ENCODE measurements at regions not wholly inside any gene's neighbourhood (a gene's known extent, or its start where the extent isn't known, plus 50 kb on each side); places are given as distances from the start of the nearest gene placed in this dataset.

DNA sequence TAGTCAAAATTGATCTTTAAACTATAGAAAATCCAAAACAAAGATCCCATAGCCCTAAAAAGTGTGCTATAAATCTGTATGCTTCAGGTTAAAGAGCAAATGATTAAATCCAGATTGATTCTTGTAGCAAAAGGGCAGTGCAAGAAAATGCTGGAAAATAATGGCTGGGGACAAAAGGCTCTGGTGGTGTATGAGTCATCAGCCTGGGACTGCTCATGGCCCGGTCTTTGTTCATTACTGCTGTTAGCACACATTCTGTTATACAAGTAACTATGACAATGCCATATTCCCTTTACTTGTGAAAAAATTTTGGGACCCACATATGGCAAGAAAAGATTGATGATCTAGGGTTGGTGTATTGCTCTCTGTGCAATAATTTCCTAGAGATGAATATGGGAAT, 89.1 kb downstream of the RWDD3 start (continued):
- no peak for TF ChIP-seq GABPA (IDR thresholded peaks at IDR 0.05 in 1 of 2, conservative IDR thresholded peaks at IDR 0.05 in 1 of 2)
- TF ChIP-seq, protein P1, sequence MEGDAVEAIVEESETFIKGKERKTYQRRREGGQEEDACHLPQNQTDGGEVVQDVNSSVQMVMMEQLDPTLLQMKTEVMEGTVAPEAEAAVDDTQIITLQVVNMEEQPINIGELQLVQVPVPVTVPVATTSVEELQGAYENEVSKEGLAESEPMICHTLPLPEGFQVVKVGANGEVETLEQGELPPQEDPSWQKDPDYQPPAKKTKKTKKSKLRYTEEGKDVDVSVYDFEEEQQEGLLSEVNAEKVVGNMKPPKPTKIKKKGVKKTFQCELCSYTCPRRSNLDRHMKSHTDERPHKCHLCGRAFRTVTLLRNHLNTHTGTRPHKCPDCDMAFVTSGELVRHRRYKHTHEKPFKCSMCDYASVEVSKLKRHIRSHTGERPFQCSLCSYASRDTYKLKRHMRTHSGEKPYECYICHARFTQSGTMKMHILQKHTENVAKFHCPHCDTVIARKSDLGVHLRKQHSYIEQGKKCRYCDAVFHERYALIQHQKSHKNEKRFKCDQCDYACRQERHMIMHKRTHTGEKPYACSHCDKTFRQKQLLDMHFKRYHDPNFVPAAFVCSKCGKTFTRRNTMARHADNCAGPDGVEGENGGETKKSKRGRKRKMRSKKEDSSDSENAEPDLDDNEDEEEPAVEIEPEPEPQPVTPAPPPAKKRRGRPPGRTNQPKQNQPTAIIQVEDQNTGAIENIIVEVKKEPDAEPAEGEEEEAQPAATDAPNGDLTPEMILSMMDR (IDR thresholded peaks at IDR 0.05; ENCODE audit: low read depth, low read length, missing input control), result no peak

DNA sequence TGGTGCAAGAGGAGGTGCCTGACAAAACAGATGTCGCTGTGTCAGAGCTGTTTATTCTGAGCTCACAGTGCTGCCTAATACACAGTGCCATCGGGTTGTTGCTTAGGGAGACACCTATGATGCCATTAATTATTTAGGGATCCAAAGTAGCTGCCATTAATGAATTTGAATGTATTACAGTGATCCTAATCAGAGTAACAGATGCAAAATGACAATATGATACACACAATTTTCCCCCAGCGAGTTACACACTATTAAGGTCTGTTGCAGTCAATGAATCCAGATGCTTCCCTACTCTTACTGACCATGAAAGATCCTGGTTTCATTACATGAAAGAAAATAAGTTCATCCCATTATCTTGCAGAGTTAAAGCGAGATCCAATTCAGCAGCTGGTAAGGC, 91.3 kb downstream of the RWDD3 start:
- peaks cover 0 to 2% (median 0%) of the 10 kb centered on the region in 4 donors for H3K27me3 ChIP-seq (ENCODE audit: control insufficient read depth in 4 of 4, insufficient read depth in 4 of 4, low read length in 3 of 4)

More for the DNA sequence above, 91.3 kb downstream of the RWDD3 start:
- H3K9me3 ChIP-seq (ENCODE audit: control insufficient read depth in 4 of 4, low read length in 3 of 4), result peaks cover 0 to 2% (median 0%) of the 10 kb centered on the region in 4 donors
- TF ChIP-seq EGR1 (IDR thresholded peaks at IDR 0.05; ENCODE audit: low read depth in 2 of 2) (no peak), ZBTB33 (IDR thresholded peaks at IDR 0.05) (no peak), HNF4A (conservative IDR thresholded peaks at IDR 0.05) (no peak), YY1 (IDR thresholded peaks at IDR 0.05) (no peak), NR2F2 (IDR thresholded peaks at IDR 0.05) (no peak), SP1 (IDR thresholded peaks at IDR 0.05) (no peak), JUND (IDR thresholded peaks at IDR 0.05) (no peak), GABPA (IDR thresholded peaks at IDR 0.05 in 1 of 2, conservative IDR thresholded peaks at IDR 0.05 in 1 of 2) (no peak), HNF4G (IDR thresholded peaks at IDR 0.05) (no peak), FOXA1 (IDR thresholded peaks at IDR 0.05) (no peak), RAD21 (IDR thresholded peaks at IDR 0.05) (no peak)
- TF ChIP-seq, protein P2, sequence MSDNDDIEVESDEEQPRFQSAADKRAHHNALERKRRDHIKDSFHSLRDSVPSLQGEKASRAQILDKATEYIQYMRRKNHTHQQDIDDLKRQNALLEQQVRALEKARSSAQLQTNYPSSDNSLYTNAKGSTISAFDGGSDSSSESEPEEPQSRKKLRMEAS (IDR thresholded peaks at IDR 0.05), result no peak
- TF ChIP-seq, protein P3, sequence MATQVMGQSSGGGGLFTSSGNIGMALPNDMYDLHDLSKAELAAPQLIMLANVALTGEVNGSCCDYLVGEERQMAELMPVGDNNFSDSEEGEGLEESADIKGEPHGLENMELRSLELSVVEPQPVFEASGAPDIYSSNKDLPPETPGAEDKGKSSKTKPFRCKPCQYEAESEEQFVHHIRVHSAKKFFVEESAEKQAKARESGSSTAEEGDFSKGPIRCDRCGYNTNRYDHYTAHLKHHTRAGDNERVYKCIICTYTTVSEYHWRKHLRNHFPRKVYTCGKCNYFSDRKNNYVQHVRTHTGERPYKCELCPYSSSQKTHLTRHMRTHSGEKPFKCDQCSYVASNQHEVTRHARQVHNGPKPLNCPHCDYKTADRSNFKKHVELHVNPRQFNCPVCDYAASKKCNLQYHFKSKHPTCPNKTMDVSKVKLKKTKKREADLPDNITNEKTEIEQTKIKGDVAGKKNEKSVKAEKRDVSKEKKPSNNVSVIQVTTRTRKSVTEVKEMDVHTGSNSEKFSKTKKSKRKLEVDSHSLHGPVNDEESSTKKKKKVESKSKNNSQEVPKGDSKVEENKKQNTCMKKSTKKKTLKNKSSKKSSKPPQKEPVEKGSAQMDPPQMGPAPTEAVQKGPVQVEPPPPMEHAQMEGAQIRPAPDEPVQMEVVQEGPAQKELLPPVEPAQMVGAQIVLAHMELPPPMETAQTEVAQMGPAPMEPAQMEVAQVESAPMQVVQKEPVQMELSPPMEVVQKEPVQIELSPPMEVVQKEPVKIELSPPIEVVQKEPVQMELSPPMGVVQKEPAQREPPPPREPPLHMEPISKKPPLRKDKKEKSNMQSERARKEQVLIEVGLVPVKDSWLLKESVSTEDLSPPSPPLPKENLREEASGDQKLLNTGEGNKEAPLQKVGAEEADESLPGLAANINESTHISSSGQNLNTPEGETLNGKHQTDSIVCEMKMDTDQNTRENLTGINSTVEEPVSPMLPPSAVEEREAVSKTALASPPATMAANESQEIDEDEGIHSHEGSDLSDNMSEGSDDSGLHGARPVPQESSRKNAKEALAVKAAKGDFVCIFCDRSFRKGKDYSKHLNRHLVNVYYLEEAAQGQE (IDR thresholded peaks at IDR 0.05), result no peak
- TF ChIP-seq, protein P1 (IDR thresholded peaks at IDR 0.05; ENCODE audit: low read depth, low read length, missing input control), result no peak
- no peak overlapping the region for H3K4me3 ChIP-seq (ENCODE audit: low read depth in 1 of 3, low read length in 3 of 3)
- H3K9ac ChIP-seq (ENCODE audit: low read depth in 1 of 2, low read length in 2 of 2), result no peak overlapping the region
- no peaks in the 10 kb centered on the region for H3K36me3 ChIP-seq (ENCODE audit: control insufficient read depth in 4 of 4, insufficient read depth in 3 of 4, low read depth in 1 of 4, low read length in 3 of 4)
- DNase-seq (ENCODE audit: low spot score), result no peak
- no peak overlapping the region for H3K27ac ChIP-seq (ENCODE audit: low read depth in 1 of 2, low read length in 2 of 2)
- WGBS, result 77% methylated on average over 4 of the region's 4 CpGs
- H3K4me1 ChIP-seq (ENCODE audit: control insufficient read depth in 4 of 4, insufficient read depth in 4 of 4, low read length in 3 of 4), result no peaks in the 10 kb centered on the region

Measured in liver (tissue), 8 donors.